Panc1 (cell line): ENCODE measurements at regions not wholly inside any gene's neighbourhood (a gene's known extent, or its start where the extent isn't known, plus 50 kb on each side); places are given as distances from the start of the nearest gene placed in this dataset.

Experiments
- ATAC-seq: fragments of 200-7000 bp; cut with Tn5 transposase; 2 replicates; pipeline ENCODE4 v1.9.1; 2020; ENCODE audit warnings: mild to moderate bottlenecking, moderate library complexity
- BruUV-seq: library from RNA; stranded (reverse); fragments of 400-500 nt; replicated peaks from 2 replicates; lab custom pipeline; 2021; lab: Mats Ljungman, UMichigan
- CTCF ChIA-PET: fragments of 300-600 bp; sonication (Branson Sonifier 250); formaldehyde crosslinking; loops from one replicate; lab custom pipeline; 2022; ENCODE audit warnings: antibody characterized with exemption; lab: Charles Lee
- POLR2A ChIA-PET: fragments of 300-600 bp; sonication (Branson Sonifier 250); formaldehyde crosslinking; loops from one replicate; lab custom pipeline; 2022; ENCODE audit warnings: antibody characterized with exemption; lab: Charles Lee
- DNase-seq: peaks from one replicate; pipeline ENCODE4 v3.0.0-alpha.2; 2010; ENCODE audit warnings: low read depth, low spot score
- H3K27ac ChIP-seq: 2 replicates; pipeline ENCODE4 v1.5.1; 2011; ENCODE audit warnings: mild to moderate bottlenecking, low read length, inconsistent platforms
- H3K27me3 ChIP-seq: fragments of 200-500 bp; sonication (Bioruptor generic); 2 replicates; pipeline ENCODE4 v1.6.0; 2014; ENCODE audit warnings: low read length, inconsistent platforms; ENCODE audit not compliant: control insufficient read depth, insufficient read depth
- H3K36me3 ChIP-seq: fragments of 200-500 bp; sonication (Bioruptor generic); 2 replicates; pipeline ENCODE4 v1.5.1; 2014; ENCODE audit warnings: inconsistent platforms, mild to moderate bottlenecking, low read length, moderate library complexity; ENCODE audit not compliant: control insufficient read depth, insufficient read depth
- H3K4me1 ChIP-seq: 2 replicates; pipeline ENCODE4 v1.5.1; 2011; ENCODE audit warnings: inconsistent platforms, mild to moderate bottlenecking, low read length, moderate library complexity; ENCODE audit not compliant: control insufficient read depth, insufficient read depth
- H3K4me3 ChIP-seq, 2 experiments: 2 replicates each; pipeline ENCODE4 v1.5.1; 2011 to 2012; ENCODE audit warnings: low read depth in 2 of 2, low read length in 2 of 2, mild to moderate bottlenecking in 2 of 2, inconsistent platforms in 1 of 2, moderate library complexity in 1 of 2
- H3K9me3 ChIP-seq: fragments of 200-500 bp; sonication (Bioruptor generic); 2 replicates; pipeline ENCODE4 v1.5.1; 2014; ENCODE audit warnings: low read depth, mild to moderate bottlenecking, inconsistent platforms, low read length, moderate library complexity; ENCODE audit not compliant: control insufficient read depth, insufficient read depth
- CTCF ChIP-seq: fragments of 450-650 bp; IDR thresholded peaks from 2 replicates; pipeline ENCODE4 v1.5.1; 2017; ENCODE audit warnings: mild to moderate bottlenecking
- POLR2AphosphoS5 ChIP-seq: IDR thresholded peaks from 2 replicates; pipeline ENCODE4 v1.6.1; 2012; ENCODE audit warnings: mild to moderate bottlenecking, low read depth, low read length, moderate library complexity
- REST ChIP-seq, 2 experiments: IDR thresholded peaks; 2 replicates each; pipeline ENCODE4 v1.6.1; 2011 to 2012; ENCODE audit warnings: low read depth in 2 of 2, control low read depth in 1 of 2, low read length in 1 of 2, mild to moderate bottlenecking in 1 of 2, moderate library complexity in 1 of 2; ENCODE audit not compliant: insufficient read depth in 1 of 2
- SIN3A ChIP-seq: IDR thresholded peaks from 2 replicates; pipeline ENCODE4 v1.6.1; 2012; ENCODE audit warnings: low read depth, mild to moderate bottlenecking, low read length, moderate library complexity, borderline replicate concordance; ENCODE audit not compliant: insufficient read depth
- TCF7L2 ChIP-seq: IDR thresholded peaks from 2 replicates; pipeline ENCODE4 v1.6.1; 2011; ENCODE audit warnings: mild to moderate bottlenecking, low read depth, low read length, inconsistent platforms
- in situ Hi-C: cut with HindIII; loops from 2 replicates; pipeline ENCODE4 v1.10.0; 2016; ENCODE audit warnings: low sequenced_read_pairs, low pct_unique_long_range_greater_than_20kb
- intact Hi-C: fragments of 100-400 bp; cut with micrococcal nuclease; formaldehyde crosslinking; loops from one replicate; pipeline ENCODE4 v1.10.0; 2022; ENCODE audit not compliant: unreplicated experiment

- H3K27ac ChIP-seq, result no peak overlapping the region
- CTCF ChIA-PET, result no interaction called here
- H3K4me1 ChIP-seq, result no peaks in the 10 kb centered on the region
- no peaks in the 10 kb centered on the region for H3K27me3 ChIP-seq
- H3K4me3 ChIP-seq, result no peak overlapping the region
- ATAC-seq (no peak), DNase-seq (no peak)
- POLR2A ChIA-PET, result no interaction called here
- intact Hi-C loops (no loop called here), in situ Hi-C loops (no loop called here)
- BruUV-seq, result no TSS peak
- H3K9me3 ChIP-seq, result no peaks in the 10 kb centered on the region
- TF ChIP-seq REST (IDR thresholded peaks at IDR 0.05; ENCODE audit: insufficient read depth in 1 of 2, low read depth in 2 of 2, low read length in 1 of 2), result no peak
- no peak for TF ChIP-seq TCF7L2
- no peak for TF ChIP-seq CTCF
- TF ChIP-seq SIN3A, result no peak
- no peak for TF ChIP-seq POLR2AphosphoS5
- H3K36me3 ChIP-seq, result no peaks in the 10 kb centered on the region
These were observed 1085.8 kb upstream of the AUTS2 start for GRCh38 chr7:68512466-68512865.

GRCh38 chr7:68518060-68518459 lies 1080.2 kb upstream of the AUTS2 start:
- ATAC-seq (no peak), DNase-seq (no peak)
- ChIA-PET POLR2A (no interaction called here), CTCF (no interaction called here)
- Histone ChIP-seq H3K27me3 (no peaks in the 10 kb centered on the region), H3K9me3 (no peaks in the 10 kb centered on the region), H3K27ac (no peak overlapping the region), H3K4me1 (no peaks in the 10 kb centered on the region), H3K4me3 (no peak overlapping the region), H3K36me3 (no peaks in the 10 kb centered on the region)
- intact Hi-C loops, result no loop called here
- TF ChIP-seq TCF7L2 (no peak), POLR2AphosphoS5 (no peak), CTCF (no peak), SIN3A (no peak), REST (IDR thresholded peaks at IDR 0.05; ENCODE audit: insufficient read depth in 1 of 2, low read depth in 2 of 2, low read length in 1 of 2) (no peak)
- no TSS peak for BruUV-seq
- in situ Hi-C loops, result no loop called here
